Activated naive CD8-positive, alpha-beta T cell (primary cell): ENCODE measurements at regions not wholly inside any gene's neighbourhood (a gene's known extent, or its start where the extent isn't known, plus 50 kb on each side); places are given as distances from the start of the nearest gene placed in this dataset.

ENCODE experiments used
- H3K27ac Mint-ChIP-seq: one replicate; pipeline ENCODE4 v1.8.0; 2021; ENCODE audit warnings: mixed read lengths
- H3K27me3 Mint-ChIP-seq: one replicate; pipeline ENCODE4 v1.8.0; 2021; ENCODE audit warnings: mixed read lengths
- H3K36me3 Mint-ChIP-seq: one replicate; pipeline ENCODE4 v1.8.0; 2021; ENCODE audit warnings: mixed read lengths
- H3K4me1 Mint-ChIP-seq: one replicate; pipeline ENCODE4 v1.8.0; 2021; ENCODE audit warnings: low read depth, mixed read lengths
- H3K4me3 Mint-ChIP-seq: one replicate; pipeline ENCODE4 v1.8.0; 2021; ENCODE audit warnings: mild to moderate bottlenecking, mixed read lengths
- H3K9me3 Mint-ChIP-seq: one replicate; pipeline ENCODE4 v1.8.0; 2021; ENCODE audit warnings: low read depth, mixed read lengths

- no peaks in the 10 kb centered on the region for H3K4me1 Mint-ChIP-seq
- H3K27ac Mint-ChIP-seq: no peak overlapping the region
- H3K9me3 Mint-ChIP-seq: no peaks in the 10 kb centered on the region
- peaks cover 10% of the 10 kb centered on the region for H3K27me3 Mint-ChIP-seq
- H3K4me3 Mint-ChIP-seq: no peak overlapping the region
- H3K36me3 Mint-ChIP-seq: no peaks in the 10 kb centered on the region
Observed at GRCh38 chr16:22763437-22764080, 50.4 kb upstream of the HS3ST2 start.
